HepG2 (cell line): ENCODE measurements at regions not wholly inside any gene's neighbourhood (a gene's known extent, or its start where the extent isn't known, plus 50 kb on each side); places are given as distances from the start of the nearest gene placed in this dataset.

Experiments used
- ARID2 ChIP-seq: sonication (generic); formaldehyde crosslinking; IDR thresholded peaks from 2 replicates; pipeline ENCODE4 v1.8.1; 2022; ENCODE audit warnings: mild to moderate bottlenecking, missing genetic modification reagents, borderline replicate concordance
- EEA1 ChIP-seq: sonication (generic); formaldehyde crosslinking; IDR thresholded peaks from 2 replicates; pipeline ENCODE4 v1.5.1; 2020; ENCODE audit warnings: mild to moderate bottlenecking, missing genetic modification reagents, borderline replicate concordance
- HINFP ChIP-seq: sonication (generic); formaldehyde crosslinking; IDR thresholded peaks from 2 replicates; pipeline ENCODE4 v1.4.0; 2020; ENCODE audit warnings: low read depth, mild to moderate bottlenecking, missing genetic modification reagents
- KDM2A ChIP-seq: sonication (generic); formaldehyde crosslinking; IDR thresholded peaks from 2 replicates; pipeline ENCODE4 v1.4.0; 2020; ENCODE audit warnings: low read depth, missing genetic modification reagents, borderline replicate concordance
- MIXL1 ChIP-seq: IDR thresholded peaks from 2 replicates; pipeline ENCODE4 v1.6.1; 2016
- POGK ChIP-seq: sonication (generic); formaldehyde crosslinking; conservative IDR thresholded peaks from 2 replicates; pipeline ENCODE4 v1.8.0; 2022; ENCODE audit warnings: mild to moderate bottlenecking, moderate library complexity, missing genetic modification reagents
- SIX1 ChIP-seq: sonication (generic); formaldehyde crosslinking; IDR thresholded peaks from 2 replicates; pipeline ENCODE4 v1.4.0; 2020; ENCODE audit warnings: missing genetic modification reagents, borderline replicate concordance
- SRSF9 ChIP-seq: fragments of 200-400 bp; formaldehyde crosslinking; IDR thresholded peaks from 2 replicates; pipeline ENCODE4 v1.6.1; 2018; ENCODE audit warnings: borderline replicate concordance, mild to moderate bottlenecking, low read depth, low read length; ENCODE audit not compliant: insufficient read depth, poor library complexity, severe bottlenecking
- TCF7L2 ChIP-seq: IDR thresholded peaks from 2 replicates; pipeline ENCODE4 v1.6.1; 2011; ENCODE audit warnings: mild to moderate bottlenecking, low read depth, low read length, moderate library complexity
- ZNF407 ChIP-seq: sonication (generic); formaldehyde crosslinking; IDR thresholded peaks from one replicate; pipeline ENCODE4 v1.5.1; 2020; ENCODE audit warnings: mild to moderate bottlenecking, missing genetic modification reagents; ENCODE audit errors: not compliant biosample characterization
- ZNF513 ChIP-seq: sonication (generic); formaldehyde crosslinking; conservative IDR thresholded peaks from 2 replicates; pipeline ENCODE4 v1.5.0; 2020; ENCODE audit warnings: missing genetic modification reagents
- ZNF619 ChIP-seq: sonication (generic); formaldehyde crosslinking; IDR thresholded peaks from 2 replicates; pipeline ENCODE4 v1.4.0; 2020; ENCODE audit warnings: mild to moderate bottlenecking, missing genetic modification reagents
- ZSCAN25 ChIP-seq: sonication (generic); formaldehyde crosslinking; IDR thresholded peaks from 2 replicates; pipeline ENCODE4 v1.8.0; 2022; ENCODE audit warnings: mild to moderate bottlenecking, missing genetic modification reagents

GRCh38 chr12:115088995-115089841 lies 405.2 kb upstream of the TBX3 start (continued):
- TF ChIP-seq ZNF619, result no peak
- no peak for TF ChIP-seq SRSF9
- TF ChIP-seq POGK (CRISPR knock-in tag), result 0 out of 2 replicates have a peak, but pooled peaks have one; percentile 59
- TF ChIP-seq ZNF407 (CRISPR knock-in tag), result peak; percentile 34
- TF ChIP-seq TCF7L2, result peak; percentile 78
- TF ChIP-seq SIX1, result no peak
- TF ChIP-seq ZSCAN25 (CRISPR knock-in tag), result no peak; the same call in 1 of the 2 replicates
- TF ChIP-seq HINFP (CRISPR knock-in tag), result peak; percentile 83
- TF ChIP-seq MIXL1 (CRISPR knock-in tag), result peak; percentile 95
- no peak for TF ChIP-seq ZNF513 (CRISPR knock-in tag)
- peak; percentile 84 for TF ChIP-seq ARID2 (CRISPR knock-in tag)
- TF ChIP-seq EEA1, result no peak
- TF ChIP-seq KDM2A (CRISPR knock-in tag), result peak; percentile 49; the same call in 1 of the 2 replicates
